AG10803 (cell line): ENCODE measurements at regions not wholly inside any gene's neighbourhood (a gene's known extent, or its start where the extent isn't known, plus 50 kb on each side); places are given as distances from the start of the nearest gene placed in this dataset.

ENCODE experiments used
- DNase-seq: peaks from one replicate; pipeline ENCODE4 v3.0.0; 2010; ENCODE audit warnings: low read depth
- H3K4me3 ChIP-seq: 2 replicates; pipeline ENCODE4 v1.5.1; 2011; ENCODE audit warnings: mild to moderate bottlenecking, low read length, control low read depth
- TF ChIP-seq, protein P1 (sequence below): conservative IDR thresholded peaks from 2 replicates; pipeline ENCODE4 v1.5.1; 2011; ENCODE audit warnings: mild to moderate bottlenecking, low read length, control low read depth, inconsistent platforms

DNA sequence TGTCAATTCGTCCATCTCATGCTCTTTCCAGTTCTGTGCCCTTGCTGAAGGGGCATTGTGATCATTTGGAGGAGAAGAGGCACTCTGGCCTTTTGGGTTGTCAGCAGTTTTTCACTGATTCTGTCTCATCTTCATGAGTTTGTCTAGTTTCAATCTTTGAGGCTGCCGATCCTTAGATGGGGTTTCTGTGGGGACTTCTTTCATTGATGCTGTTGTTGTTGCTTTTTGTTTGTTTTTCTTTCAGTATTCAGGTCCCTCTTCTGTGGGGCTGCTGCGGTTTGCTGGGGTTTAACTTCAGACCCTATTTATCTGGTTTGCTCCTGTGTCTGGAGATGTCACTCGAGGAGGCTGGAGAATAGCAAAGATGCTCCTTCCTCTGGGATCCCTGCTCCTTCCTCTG lies 224.3 kb downstream of the JRKL start:
- DNase-seq = no peak
- TF ChIP-seq, protein P1, sequence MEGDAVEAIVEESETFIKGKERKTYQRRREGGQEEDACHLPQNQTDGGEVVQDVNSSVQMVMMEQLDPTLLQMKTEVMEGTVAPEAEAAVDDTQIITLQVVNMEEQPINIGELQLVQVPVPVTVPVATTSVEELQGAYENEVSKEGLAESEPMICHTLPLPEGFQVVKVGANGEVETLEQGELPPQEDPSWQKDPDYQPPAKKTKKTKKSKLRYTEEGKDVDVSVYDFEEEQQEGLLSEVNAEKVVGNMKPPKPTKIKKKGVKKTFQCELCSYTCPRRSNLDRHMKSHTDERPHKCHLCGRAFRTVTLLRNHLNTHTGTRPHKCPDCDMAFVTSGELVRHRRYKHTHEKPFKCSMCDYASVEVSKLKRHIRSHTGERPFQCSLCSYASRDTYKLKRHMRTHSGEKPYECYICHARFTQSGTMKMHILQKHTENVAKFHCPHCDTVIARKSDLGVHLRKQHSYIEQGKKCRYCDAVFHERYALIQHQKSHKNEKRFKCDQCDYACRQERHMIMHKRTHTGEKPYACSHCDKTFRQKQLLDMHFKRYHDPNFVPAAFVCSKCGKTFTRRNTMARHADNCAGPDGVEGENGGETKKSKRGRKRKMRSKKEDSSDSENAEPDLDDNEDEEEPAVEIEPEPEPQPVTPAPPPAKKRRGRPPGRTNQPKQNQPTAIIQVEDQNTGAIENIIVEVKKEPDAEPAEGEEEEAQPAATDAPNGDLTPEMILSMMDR = no peak
- H3K4me3 ChIP-seq = no peak overlapping the region

DNA sequence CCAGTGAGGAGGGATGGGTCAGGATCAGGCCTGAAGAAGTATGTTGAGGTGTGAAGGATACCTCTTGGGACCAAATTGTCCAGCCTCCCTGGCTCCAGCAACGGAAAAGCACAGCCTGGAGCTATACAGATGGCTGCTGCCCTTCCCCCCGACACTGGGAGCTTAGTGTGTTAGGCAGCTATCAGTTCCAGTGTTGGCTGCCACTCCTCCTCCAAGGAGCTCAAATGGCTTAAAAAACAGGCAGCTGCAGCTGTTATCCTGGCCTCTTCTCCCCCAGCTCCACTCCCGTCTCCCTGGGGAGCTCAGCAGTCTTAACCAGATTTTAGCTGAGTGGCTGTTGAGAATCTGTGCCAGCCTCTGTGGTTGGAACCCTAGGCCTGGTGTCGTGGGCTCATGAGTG lies 225.0 kb downstream of the JRKL start:
- TF ChIP-seq, protein P1 = no peak
- H3K4me3 ChIP-seq = no peak overlapping the region
- DNase-seq = no peak

DNA sequence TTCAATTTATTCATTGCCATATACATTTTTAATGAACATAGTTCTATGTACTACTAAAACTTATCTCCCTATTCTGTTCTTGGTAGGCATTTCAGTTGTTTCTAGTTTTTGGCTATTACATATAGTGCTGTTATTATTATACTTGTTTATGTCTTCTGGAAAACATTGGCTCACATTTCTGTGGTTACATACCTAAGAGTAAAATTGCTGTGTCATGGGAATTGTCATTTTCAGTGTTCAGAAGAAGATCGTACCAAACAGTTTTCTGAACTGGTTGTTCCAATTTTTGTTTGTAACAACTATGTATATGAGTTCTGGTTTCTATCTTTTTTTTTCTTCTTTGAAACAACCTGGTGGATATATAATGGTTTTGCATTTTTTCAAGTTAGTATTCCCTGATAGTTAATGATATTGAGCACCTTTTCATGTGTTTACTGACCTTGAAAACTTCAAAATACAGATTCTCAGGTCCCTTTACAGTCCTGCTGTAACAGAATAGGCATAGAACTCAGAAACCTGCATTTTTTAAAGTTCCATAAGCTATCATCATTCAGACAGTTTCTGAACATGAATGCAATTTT lies 230.7 kb downstream of the JRKL start:
- H3K4me3 ChIP-seq = no peak overlapping the region
- TF ChIP-seq, protein P1 = no peak
- no peak for DNase-seq

DNA sequence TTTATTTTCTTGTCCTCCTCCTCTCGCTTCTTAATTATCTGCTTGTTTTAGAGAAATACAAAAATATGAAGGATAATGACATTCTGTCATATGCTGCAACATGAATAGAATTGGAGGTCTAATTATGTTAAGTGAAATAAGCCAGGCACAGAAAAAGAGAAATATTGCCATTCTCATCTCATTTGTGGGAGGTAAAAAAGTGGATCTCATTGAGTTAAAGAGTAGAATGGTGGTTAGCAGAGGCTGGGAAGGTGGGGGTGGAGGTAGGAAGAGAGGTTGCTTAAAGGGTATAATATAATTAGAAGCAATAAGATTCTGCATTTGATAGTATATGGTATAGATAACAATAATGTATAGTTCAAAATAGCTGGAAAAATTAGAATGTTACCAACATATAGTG lies 231.3 kb downstream of the JRKL start:
- TF ChIP-seq, protein P1 = no peak
- no peak for DNase-seq
- H3K4me3 ChIP-seq = no peak overlapping the region

DNA sequence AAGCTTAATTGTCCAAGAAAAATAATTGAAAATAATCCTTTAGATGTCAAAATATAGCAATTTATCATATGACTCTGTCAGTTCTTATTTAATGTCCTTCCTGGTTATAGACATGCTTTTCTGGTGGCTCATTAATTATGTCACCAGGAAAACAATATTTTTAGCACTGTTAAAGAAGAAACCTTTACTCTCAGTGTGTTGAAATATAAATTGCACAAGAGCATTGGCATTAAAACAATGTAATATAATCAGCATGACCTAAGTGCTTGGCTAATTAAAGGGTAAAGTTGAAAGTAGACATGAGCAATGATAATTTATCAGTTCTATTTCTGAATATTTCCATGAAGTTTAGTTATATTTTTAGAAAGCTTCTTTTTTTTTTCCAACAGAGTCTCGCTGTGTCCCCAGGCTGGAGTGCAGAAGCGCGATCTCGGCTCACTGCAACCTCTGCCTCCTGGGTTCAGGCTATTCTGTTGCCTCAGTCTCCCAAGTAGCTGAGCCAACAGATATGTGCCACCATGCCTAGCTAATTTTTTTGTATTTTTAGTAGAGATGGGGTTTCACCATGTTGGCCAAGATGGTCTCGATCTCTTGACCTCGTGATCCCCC lies 232.3 kb downstream of the JRKL start:
- TF ChIP-seq, protein P1 = no peak
- no peak overlapping the region for H3K4me3 ChIP-seq
- no peak for DNase-seq

DNA sequence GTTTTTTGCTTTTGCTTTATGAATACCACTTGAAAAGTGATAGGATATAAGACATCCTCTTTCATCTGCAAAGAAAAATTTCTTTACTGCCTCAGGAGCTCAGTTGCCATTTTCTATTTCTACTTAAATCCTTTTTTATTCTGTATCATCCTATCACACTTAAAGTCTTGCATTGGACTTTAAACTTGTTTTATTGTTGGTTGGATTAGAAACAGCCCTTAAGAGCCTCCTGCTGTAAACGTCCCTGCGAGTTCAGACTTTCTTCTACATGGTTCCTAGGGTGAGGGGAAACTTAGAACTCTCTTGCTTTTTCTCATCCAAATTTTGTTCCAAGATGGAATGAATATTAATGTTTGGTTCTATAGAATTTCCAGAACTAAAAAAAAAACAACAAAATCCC lies 234.3 kb downstream of the JRKL start:
- no peak overlapping the region for H3K4me3 ChIP-seq
- TF ChIP-seq, protein P1 = no peak
- DNase-seq = no peak

DNA sequence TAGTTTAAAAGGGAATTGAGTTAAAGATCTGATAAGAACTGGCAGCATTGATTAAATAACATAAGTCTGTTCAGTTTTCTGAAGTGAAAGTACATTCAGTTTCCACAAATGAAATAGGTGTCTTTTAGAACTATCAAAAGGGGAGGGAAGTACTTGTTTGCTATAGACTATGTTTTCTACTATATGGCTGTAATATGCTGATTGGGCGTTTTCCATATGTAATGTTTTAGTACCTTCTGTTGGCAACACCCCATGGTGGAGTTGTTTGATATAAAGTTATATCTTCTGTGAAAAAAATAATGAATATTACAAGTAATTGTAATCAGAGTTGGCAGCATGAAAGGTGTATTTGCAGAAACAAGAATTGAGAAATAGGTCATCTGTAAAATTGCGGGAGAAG lies 237.6 kb downstream of the JRKL start:
- no peak overlapping the region for H3K4me3 ChIP-seq
- TF ChIP-seq, protein P1 = no peak
- DNase-seq = no peak
